HG03139 (cell line): ENCODE measurements at regions not wholly inside any gene's neighbourhood (a gene's known extent, or its start where the extent isn't known, plus 50 kb on each side); places are given as distances from the start of the nearest gene placed in this dataset.
"Not testable (repeated sequence)": the region's sequence is repeated elsewhere in the genome, so short reads cannot be mapped to it uniquely, and the experiment has no call there.

ENCODE experiments used
- ATAC-seq: cut with Tn5 transposase; IDR thresholded peaks from one replicate; pipeline ENCODE4 v1.9.1; 2021; ENCODE audit not compliant: unreplicated experiment

- ATAC-seq = no peak
Observed at GRCh38 chr3:22730701-22731100, 472.4 kb upstream of the UBE2E2 start.

- no peak for ATAC-seq
Observed at GRCh38 chr3:22731901-22732300, 471.2 kb upstream of the UBE2E2 start.

GRCh38 chr3:22732641-22733040, 470.5 kb upstream of the UBE2E2 start:
- no peak for ATAC-seq

GRCh38 chr3:22734207-22734606, 468.9 kb upstream of the UBE2E2 start:
- no peak for ATAC-seq

- ATAC-seq = no peak
Observed at GRCh38 chr3:22734756-22735155, 468.4 kb upstream of the UBE2E2 start.

GRCh38 chr3:22735373-22735772, 467.8 kb upstream of the UBE2E2 start:
- ATAC-seq = no peak

- not testable (repeated sequence) for ATAC-seq
Observed at GRCh38 chr3:22743386-22743785, 459.7 kb upstream of the UBE2E2 start.

GRCh38 chr3:22745321-22745720, 457.8 kb upstream of the UBE2E2 start:
- ATAC-seq = no peak

- no peak for ATAC-seq
Observed at GRCh38 chr3:22746221-22746620, 456.9 kb upstream of the UBE2E2 start.

- ATAC-seq = no peak
Observed at GRCh38 chr3:22748453-22749045, 454.6 kb upstream of the UBE2E2 start.

- ATAC-seq = no peak
Observed at GRCh38 chr3:22759636-22760310, 443.4 kb upstream of the UBE2E2 start.

- ATAC-seq = no peak
Observed at GRCh38 chr3:22765679-22766078, 437.4 kb upstream of the UBE2E2 start.

GRCh38 chr3:22777834-22778233, 425.3 kb upstream of the UBE2E2 start:
- ATAC-seq = no peak

- ATAC-seq = no peak
Observed at GRCh38 chr3:22779737-22780136, 423.4 kb upstream of the UBE2E2 start.

GRCh38 chr3:22792533-22792932, 410.6 kb upstream of the UBE2E2 start:
- no peak for ATAC-seq

- ATAC-seq = no peak
Observed at GRCh38 chr3:22795917-22796316, 407.2 kb upstream of the UBE2E2 start.

- ATAC-seq = no peak
Observed at GRCh38 chr3:22798461-22798860, 404.7 kb upstream of the UBE2E2 start.

GRCh38 chr3:22819209-22819608, 383.9 kb upstream of the UBE2E2 start:
- ATAC-seq = no peak

- ATAC-seq = no peak
Observed at GRCh38 chr3:22835041-22835440, 368.1 kb upstream of the UBE2E2 start.

- no peak for ATAC-seq
Observed at GRCh38 chr3:22836131-22836530, 367.0 kb upstream of the UBE2E2 start.

- ATAC-seq = no peak
Observed at GRCh38 chr3:22843854-22844253, 359.3 kb upstream of the UBE2E2 start.

- no peak for ATAC-seq
Observed at GRCh38 chr3:22846566-22846965, 356.6 kb upstream of the UBE2E2 start.

GRCh38 chr3:22849583-22849982, 353.5 kb upstream of the UBE2E2 start:
- ATAC-seq = not testable (repeated sequence)
